HCT116 (cell line): ENCODE measurements at regions not wholly inside any gene's neighbourhood (a gene's known extent, or its start where the extent isn't known, plus 50 kb on each side); places are given as distances from the start of the nearest gene placed in this dataset.

Experiments
- ATAC-seq: fragments of 200-7000 bp; cut with Tn5 transposase; 2 replicates; pipeline ENCODE4 v1.9.1; 2020; ENCODE audit warnings: mild to moderate bottlenecking, moderate library complexity
- BruUV-seq: library from RNA; stranded (reverse); fragments of 400-500 nt; replicated peaks from 2 replicates; lab custom pipeline; 2021; lab: Mats Ljungman, UMichigan
- CTCF ChIA-PET: fragments of 300-600 bp; sonication (Branson Sonifier 250); formaldehyde crosslinking; loops from one replicate; lab custom pipeline; 2021; ENCODE audit warnings: antibody characterized with exemption; lab: Charles Lee
- POLR2A ChIA-PET: fragments of 300-600, 350-600 bp; sonication (Branson Sonifier 250); formaldehyde crosslinking; loops from one replicate; lab custom pipeline; 2021; ENCODE audit warnings: antibody characterized with exemption; lab: Charles Lee
- RAD21 ChIA-PET, 2 experiments: fragments of 300-600 bp; sonication (Branson Sonifier 250); formaldehyde crosslinking; loops; one replicate each; lab custom pipeline; 2023; ENCODE audit warnings: low total read pairs in 2 of 2; ENCODE audit not compliant: uncharacterized antibody in 2 of 2, unreplicated experiment in 2 of 2, low non-redundant PET in 1 of 2; lab: Charles Lee
- DNase-seq: peaks from one replicate; pipeline ENCODE4 v3.0.0-alpha.2; 2010; ENCODE audit warnings: low read depth, low spot score
- H2AFZ ChIP-seq: fragments of 200-600 bp; shearing (Covaris generic), sonication (generic); 2 replicates; pipeline ENCODE4 v1.6.1; 2017; ENCODE audit warnings: low read depth, mixed run types, mixed read lengths, antibody characterized with exemption, low read length; ENCODE audit not compliant: poor library complexity, severe bottlenecking
- H3K27ac ChIP-seq: 2 replicates; pipeline ENCODE4 v1.5.1; 2012; ENCODE audit warnings: low read depth, low read length
- H3K27me3 ChIP-seq: fragments of 200-600 bp; sonication (generic); 2 replicates; pipeline ENCODE4 v1.6.1; 2016; ENCODE audit warnings: mixed run types, low read length, mixed read lengths; ENCODE audit not compliant: insufficient read depth
- H3K36me3 ChIP-seq, 2 experiments: fragments of 200-500 bp in 1 of 2; fragments of 200-600 bp in 1 of 2; sonication (Bioruptor generic) in 1 of 2; sonication (generic) in 1 of 2; 2 replicates each; pipeline versions ENCODE4 v1.5.1 to v1.6.1; 2014 to 2016; ENCODE audit warnings: low read length in 2 of 2, inconsistent platforms in 1 of 2, mixed read lengths in 1 of 2, mixed run types in 1 of 2; ENCODE audit not compliant: insufficient read depth in 2 of 2, control insufficient read depth in 1 of 2
- H3K4me1 ChIP-seq, 2 experiments: fragments of 200-600 bp in 1 of 2; sonication (generic) in 1 of 2; 2 replicates each; pipeline versions ENCODE4 v1.5.1 to v1.6.1; 2012 to 2017; ENCODE audit warnings: low read length in 2 of 2, inconsistent platforms in 1 of 2, mild to moderate bottlenecking in 1 of 2, mixed read lengths in 1 of 2, mixed run types in 1 of 2, moderate library complexity in 1 of 2; ENCODE audit not compliant: insufficient read depth in 2 of 2, control insufficient read depth in 1 of 2
- H3K4me2 ChIP-seq: fragments of 200-600 bp; sonication (generic); 2 replicates; pipeline ENCODE4 v1.6.1; 2017; ENCODE audit warnings: mixed run types, low read length, mixed read lengths
- H3K4me3 ChIP-seq, 2 experiments: fragments of 200-600 bp in 1 of 2; sonication (generic) in 1 of 2; replicated peaks in 1 of 2; 2 replicates each; pipeline ENCODE4 v1.5.1; 2011 to 2016; ENCODE audit warnings: low read length in 2 of 2, control low read depth in 1 of 2, low read depth in 1 of 2, mild to moderate bottlenecking in 1 of 2, mixed read lengths in 1 of 2, mixed run types in 1 of 2
- H3K79me2 ChIP-seq: fragments of 200-600 bp; sonication (generic); 2 replicates; pipeline ENCODE4 v1.6.1; 2017; ENCODE audit warnings: mild to moderate bottlenecking, mixed run types, low read length, moderate library complexity, mixed read lengths; ENCODE audit not compliant: insufficient read depth
- H3K9ac ChIP-seq: fragments of 200-600 bp; sonication (generic); 2 replicates; pipeline ENCODE4 v1.6.1; 2016; ENCODE audit warnings: low read length, mixed read lengths
- H3K9me2 ChIP-seq: fragments of 200-600 bp; sonication (generic), shearing (Covaris generic); 2 replicates; pipeline ENCODE4 v1.6.1; 2017; ENCODE audit warnings: mixed run types, mild to moderate bottlenecking, moderate library complexity; ENCODE audit not compliant: insufficient read depth
- H3K9me3 ChIP-seq, 2 experiments: fragments of 200-500 bp in 1 of 2; fragments of 200-600 bp in 1 of 2; sonication (Bioruptor generic) in 1 of 2; sonication (generic) in 1 of 2; 2 replicates each; pipeline ENCODE4 v1.6.1; 2014 to 2017; ENCODE audit warnings: low read length in 2 of 2, mixed read lengths in 2 of 2, inconsistent platforms in 1 of 2, low read depth in 1 of 2, mild to moderate bottlenecking in 1 of 2, mixed run types in 1 of 2, moderate library complexity in 1 of 2; ENCODE audit not compliant: control insufficient read depth in 1 of 2, insufficient read depth in 1 of 2
- H4K20me1 ChIP-seq: fragments of 200-600 bp; sonication (generic), shearing (Covaris generic); 2 replicates; pipeline ENCODE4 v1.6.1; 2017; ENCODE audit warnings: mixed run types, mild to moderate bottlenecking, moderate library complexity; ENCODE audit not compliant: insufficient read depth
- ATF3 ChIP-seq: IDR thresholded peaks from 2 replicates; pipeline ENCODE4 v1.6.1; 2012
- CBX3 ChIP-seq: IDR thresholded peaks from 2 replicates; pipeline ENCODE4 v1.6.1; 2012; ENCODE audit warnings: low read depth
- CTCF ChIP-seq, 3 experiments: fragments of 200-600 bp in 1 of 3; sonication (generic) in 1 of 3; IDR thresholded peaks in 2 of 3; conservative IDR thresholded peaks in 1 of 3; 2 replicates each; pipeline ENCODE4 v1.5.1; 2012 to 2017; ENCODE audit warnings: low read depth in 2 of 3, low read length in 2 of 3, antibody characterized with exemption in 1 of 3, borderline replicate concordance in 1 of 3, control low read depth in 1 of 3, mild to moderate bottlenecking in 1 of 3, mixed read lengths in 1 of 3, mixed run types in 1 of 3, moderate library complexity in 1 of 3; ENCODE audit not compliant: insufficient read depth in 1 of 3
- EZH2 ChIP-seq: fragments of 200-600 bp; sonication (generic); IDR thresholded peaks from 2 replicates; pipeline ENCODE4 v1.6.1; 2017; ENCODE audit warnings: antibody characterized with exemption, mixed run types
- EZH2phosphoT487 ChIP-seq: fragments of 200-600 bp; IDR thresholded peaks from 2 replicates; pipeline ENCODE4 v1.6.1; 2018; ENCODE audit warnings: antibody characterized with exemption, borderline replicate concordance
- FOSL1 ChIP-seq: IDR thresholded peaks from 2 replicates; pipeline ENCODE4 v1.6.1; 2012; ENCODE audit warnings: low read depth
- MAX ChIP-seq: IDR thresholded peaks from 2 replicates; pipeline ENCODE4 v1.6.1; 2012
- POLR2AphosphoS5 ChIP-seq: IDR thresholded peaks from 2 replicates; pipeline ENCODE4 v1.6.1; 2011; ENCODE audit warnings: mild to moderate bottlenecking, low read depth, low read length, moderate library complexity
- RAD21 ChIP-seq: IDR thresholded peaks from 2 replicates; pipeline ENCODE4 v1.6.1; 2012; ENCODE audit warnings: low read depth, mild to moderate bottlenecking
- YY1 ChIP-seq: IDR thresholded peaks from 2 replicates; pipeline ENCODE4 v1.6.1; 2011; ENCODE audit warnings: low read length, low read depth, moderate library complexity, mild to moderate bottlenecking; ENCODE audit not compliant: insufficient replicate concordance; ENCODE audit errors: extremely low read depth
- ZBTB33 ChIP-seq: IDR thresholded peaks from 2 replicates; pipeline ENCODE4 v1.6.1; 2011; ENCODE audit warnings: mild to moderate bottlenecking, low read length, moderate library complexity; ENCODE audit not compliant: insufficient replicate concordance; ENCODE audit errors: extremely low read depth
- intact Hi-C: fragments of 100-400 bp; cut with micrococcal nuclease; formaldehyde crosslinking; loops from 2 replicates; pipeline ENCODE4 v1.10.0; 2022

- intact Hi-C loops: no loop called here
- Histone ChIP-seq H3K27ac (no peak overlapping the region), H3K79me2 (no peaks in the 10 kb centered on the region), H3K4me2 (no peak overlapping the region), H3K9ac (no peak overlapping the region), H2AFZ (no peak overlapping the region), H4K20me1 (no peaks in the 10 kb centered on the region), H3K4me1 (no peaks in the 10 kb centered on the region), H3K9me2 (no peaks in the 10 kb centered on the region), H3K27me3 (no peaks in the 10 kb centered on the region), H3K36me3 (no peaks in the 10 kb centered on the region), H3K9me3 (peaks cover 19 to 31% of the 10 kb centered on the region in 2 experiments; a peak in 2 of 4 replicates), H3K4me3 (no peak overlapping the region)
- TF ChIP-seq CTCF (IDR thresholded peaks at IDR 0.05 in 2 of 3, conservative IDR thresholded peaks at IDR 0.05 in 1 of 3; ENCODE audit: borderline replicate concordance in 1 of 3, insufficient read depth in 1 of 3, low read depth in 2 of 3, low read length in 2 of 3) (no peak), CBX3 (no peak), RAD21 (no peak), ATF3 (no peak), POLR2AphosphoS5 (no peak), FOSL1 (no peak), EZH2 (no peak), ZBTB33 (no peak), YY1 (no peak), MAX (no peak), EZH2phosphoT487 (no peak)
- ChIA-PET POLR2A (no interaction called here), RAD21 (no interaction called here), CTCF (no interaction called here)
- no TSS peak for BruUV-seq
- DNase-seq (no peak), ATAC-seq (no peak)
Measured at GRCh38 chr4:43765514-43765913, 683.1 kb downstream of the KCTD8 start.
